Sigmoid colon (tissue), 3 donors: ENCODE measurements at regions not wholly inside any gene's neighbourhood (a gene's known extent, or its start where the extent isn't known, plus 50 kb on each side); places are given as distances from the start of the nearest gene placed in this dataset.

Experiments used
- CTCF ChIP-seq, 4 experiments: fragments of 450-650 bp in 3 of 4; fragments of 200-600 bp in 1 of 4; IDR thresholded peaks; one replicate each; pipeline ENCODE4 v1.5.1; 2016 to 2019; ENCODE audit warnings: antibody characterized with exemption in 4 of 4, mild to moderate bottlenecking in 3 of 4, moderate library complexity in 2 of 4
- POLR2A ChIP-seq, 2 donors: fragments of 450-650 bp; IDR thresholded peaks; one replicate each; pipeline ENCODE4 v1.6.1; 2016; ENCODE audit warnings: antibody characterized with exemption in 2 of 2, mild to moderate bottlenecking in 2 of 2, moderate library complexity in 2 of 2

DNA sequence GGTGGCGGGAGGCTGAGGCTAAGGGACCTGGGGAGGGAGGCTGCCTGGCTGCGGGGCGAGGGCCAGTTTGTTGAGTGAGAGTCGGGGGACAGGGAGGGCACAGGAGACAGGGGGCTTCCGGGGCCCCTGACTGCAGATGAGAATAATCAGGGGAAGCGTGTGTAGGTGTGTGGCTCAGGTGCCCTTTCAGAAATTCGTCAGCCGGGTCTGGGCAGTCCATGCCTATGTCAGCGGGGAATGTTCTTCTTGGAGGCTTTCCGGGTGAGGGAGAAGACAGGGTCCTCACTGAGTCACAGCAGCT is 52.3 kb upstream of the OTOF start:
- TF ChIP-seq CTCF (IDR thresholded peaks at IDR 0.05) (no peak), POLR2A (IDR thresholded peaks at IDR 0.05) (no peak)
